GM18498 (cell line): ENCODE measurements at regions not wholly inside any gene's neighbourhood (a gene's known extent, or its start where the extent isn't known, plus 50 kb on each side); places are given as distances from the start of the nearest gene placed in this dataset.
"Not testable (repeated sequence)": the region's sequence is repeated elsewhere in the genome, so short reads cannot be mapped to it uniquely, and the experiment has no call there.

Source experiments
- ATAC-seq: cut with Tn5 transposase; IDR thresholded peaks from one replicate; pipeline ENCODE4 v1.9.1; 2021; ENCODE audit warnings: mild to moderate bottlenecking, moderate library complexity; ENCODE audit not compliant: unreplicated experiment

- ATAC-seq = no peak
These were observed 202.5 kb upstream of the NMUR2 start for GRCh38 chr5:152607401-152608160.

- no peak for ATAC-seq
These were observed 203.4 kb upstream of the NMUR2 start for GRCh38 chr5:152608458-152608857.

- ATAC-seq = no peak
These were observed 214.7 kb upstream of the NMUR2 start for GRCh38 chr5:152619756-152620155.

- ATAC-seq = no peak
These were observed 217.5 kb upstream of the NMUR2 start for GRCh38 chr5:152622628-152623027.

GRCh38 chr5:152623951-152624350 lies 218.9 kb upstream of the NMUR2 start:
- ATAC-seq = no peak

GRCh38 chr5:152625696-152626095 lies 220.6 kb upstream of the NMUR2 start:
- no peak for ATAC-seq

- ATAC-seq = no peak
These were observed 226.1 kb upstream of the NMUR2 start for GRCh38 chr5:152631221-152631620.

- ATAC-seq = no peak
These were observed 227.3 kb upstream of the NMUR2 start for GRCh38 chr5:152632360-152632759.

- no peak for ATAC-seq
These were observed 229.5 kb upstream of the NMUR2 start for GRCh38 chr5:152634586-152634985.

GRCh38 chr5:152638996-152639552 lies 234.0 kb upstream of the NMUR2 start:
- ATAC-seq = no peak

- no peak for ATAC-seq
These were observed 237.1 kb upstream of the NMUR2 start for GRCh38 chr5:152641970-152642805.

GRCh38 chr5:152642880-152643279 lies 237.8 kb upstream of the NMUR2 start:
- ATAC-seq = no peak

GRCh38 chr5:152644029-152644728 lies 239.1 kb upstream of the NMUR2 start:
- ATAC-seq = no peak

GRCh38 chr5:152649609-152650008 lies 244.5 kb upstream of the NMUR2 start:
- no peak for ATAC-seq

GRCh38 chr5:152650413-152650812 lies 245.3 kb upstream of the NMUR2 start:
- ATAC-seq = no peak

- not testable (repeated sequence) for ATAC-seq
These were observed 254.4 kb upstream of the NMUR2 start for GRCh38 chr5:152659470-152659869.

GRCh38 chr5:152673601-152674000 lies 268.5 kb upstream of the NMUR2 start:
- ATAC-seq = no peak

GRCh38 chr5:152674403-152674802 lies 269.3 kb upstream of the NMUR2 start:
- no peak for ATAC-seq

- ATAC-seq = no peak
These were observed 271.1 kb upstream of the NMUR2 start for GRCh38 chr5:152676196-152676595.

- no peak for ATAC-seq
These were observed 278.1 kb upstream of the NMUR2 start for GRCh38 chr5:152683205-152683604.

- no peak for ATAC-seq
These were observed 281.9 kb upstream of the NMUR2 start for GRCh38 chr5:152686931-152687330.
